AG10803 (cell line): ENCODE measurements at regions not wholly inside any gene's neighbourhood (a gene's known extent, or its start where the extent isn't known, plus 50 kb on each side); places are given as distances from the start of the nearest gene placed in this dataset.

Experiments
- DNase-seq: peaks from one replicate; pipeline ENCODE4 v3.0.0; 2010; ENCODE audit warnings: low read depth
- H3K4me3 ChIP-seq: 2 replicates; pipeline ENCODE4 v1.5.1; 2011; ENCODE audit warnings: mild to moderate bottlenecking, low read length, control low read depth
- TF ChIP-seq, protein P1 (sequence below): conservative IDR thresholded peaks from 2 replicates; pipeline ENCODE4 v1.5.1; 2011; ENCODE audit warnings: mild to moderate bottlenecking, low read length, control low read depth, inconsistent platforms

DNA sequence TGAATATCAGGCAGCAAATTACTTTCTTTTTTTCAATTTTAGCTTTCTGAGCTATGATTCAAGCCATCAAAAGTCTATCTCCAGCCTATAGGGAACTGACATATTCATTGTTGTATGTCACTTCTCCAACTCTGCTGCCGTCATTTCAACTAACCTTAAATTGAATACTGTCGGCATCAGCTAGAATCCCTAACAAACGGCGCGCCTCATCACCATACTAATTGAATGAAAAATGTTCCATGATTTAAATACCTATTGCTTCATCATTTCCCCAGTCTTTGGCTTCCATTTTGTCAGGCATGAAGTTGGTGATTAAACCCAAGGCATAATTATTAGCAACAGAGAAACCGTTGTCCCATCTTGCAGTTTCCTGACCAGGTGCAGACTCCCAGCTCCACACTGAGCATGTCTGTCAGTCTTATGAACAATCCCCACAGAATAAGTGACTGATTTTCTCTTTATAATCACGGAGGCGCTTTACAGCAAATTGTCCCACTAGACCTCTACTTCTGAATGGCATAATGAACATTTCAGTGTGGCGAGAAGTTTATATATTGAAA, 83.5 kb upstream of the NPY start:
- H3K4me3 ChIP-seq, result no peak overlapping the region
- TF ChIP-seq, protein P1, sequence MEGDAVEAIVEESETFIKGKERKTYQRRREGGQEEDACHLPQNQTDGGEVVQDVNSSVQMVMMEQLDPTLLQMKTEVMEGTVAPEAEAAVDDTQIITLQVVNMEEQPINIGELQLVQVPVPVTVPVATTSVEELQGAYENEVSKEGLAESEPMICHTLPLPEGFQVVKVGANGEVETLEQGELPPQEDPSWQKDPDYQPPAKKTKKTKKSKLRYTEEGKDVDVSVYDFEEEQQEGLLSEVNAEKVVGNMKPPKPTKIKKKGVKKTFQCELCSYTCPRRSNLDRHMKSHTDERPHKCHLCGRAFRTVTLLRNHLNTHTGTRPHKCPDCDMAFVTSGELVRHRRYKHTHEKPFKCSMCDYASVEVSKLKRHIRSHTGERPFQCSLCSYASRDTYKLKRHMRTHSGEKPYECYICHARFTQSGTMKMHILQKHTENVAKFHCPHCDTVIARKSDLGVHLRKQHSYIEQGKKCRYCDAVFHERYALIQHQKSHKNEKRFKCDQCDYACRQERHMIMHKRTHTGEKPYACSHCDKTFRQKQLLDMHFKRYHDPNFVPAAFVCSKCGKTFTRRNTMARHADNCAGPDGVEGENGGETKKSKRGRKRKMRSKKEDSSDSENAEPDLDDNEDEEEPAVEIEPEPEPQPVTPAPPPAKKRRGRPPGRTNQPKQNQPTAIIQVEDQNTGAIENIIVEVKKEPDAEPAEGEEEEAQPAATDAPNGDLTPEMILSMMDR, result no peak
- DNase-seq, result no peak

DNA sequence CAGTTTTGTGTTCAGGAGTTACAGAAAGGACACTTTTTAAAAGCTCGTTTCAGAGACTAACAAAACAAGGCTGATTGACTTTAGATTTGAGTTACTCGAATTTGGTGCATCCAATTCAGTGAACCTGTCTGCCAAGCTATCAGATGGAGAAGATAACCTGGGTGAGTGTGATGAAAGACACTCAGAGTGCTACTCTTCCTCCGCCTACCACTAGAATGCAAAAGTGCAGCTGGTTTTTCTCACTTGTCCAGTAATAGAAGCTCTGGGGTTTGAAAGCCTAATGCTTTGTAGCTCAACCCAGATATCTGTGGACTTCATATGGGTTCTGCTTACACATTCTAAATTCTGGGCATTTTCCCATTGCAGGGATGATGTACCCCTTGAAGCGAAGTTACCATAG, 82.8 kb upstream of the NPY start:
- no peak for DNase-seq
- H3K4me3 ChIP-seq, result no peak overlapping the region
- TF ChIP-seq, protein P1, result no peak

DNA sequence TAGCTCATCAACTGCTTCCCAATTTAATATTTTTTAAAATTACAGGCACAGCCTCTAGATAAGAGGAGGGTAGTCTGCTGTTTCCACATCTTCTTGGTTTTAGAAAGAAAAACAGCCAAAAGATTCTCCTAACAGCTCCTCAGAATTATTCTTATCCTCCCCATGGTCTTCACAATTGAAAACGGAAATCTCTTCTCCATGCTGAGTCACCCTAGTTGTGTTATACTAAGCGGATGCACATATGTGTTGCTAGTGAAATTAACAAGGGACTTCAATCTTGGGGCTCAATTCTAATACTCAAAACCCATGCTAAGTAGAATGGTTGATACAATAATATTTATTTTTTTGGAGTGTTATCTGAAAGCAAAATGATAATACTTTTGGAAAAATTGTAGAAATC, 71.9 kb upstream of the NPY start:
- TF ChIP-seq, protein P1, result no peak
- DNase-seq, result no peak
- H3K4me3 ChIP-seq, result no peak overlapping the region

DNA sequence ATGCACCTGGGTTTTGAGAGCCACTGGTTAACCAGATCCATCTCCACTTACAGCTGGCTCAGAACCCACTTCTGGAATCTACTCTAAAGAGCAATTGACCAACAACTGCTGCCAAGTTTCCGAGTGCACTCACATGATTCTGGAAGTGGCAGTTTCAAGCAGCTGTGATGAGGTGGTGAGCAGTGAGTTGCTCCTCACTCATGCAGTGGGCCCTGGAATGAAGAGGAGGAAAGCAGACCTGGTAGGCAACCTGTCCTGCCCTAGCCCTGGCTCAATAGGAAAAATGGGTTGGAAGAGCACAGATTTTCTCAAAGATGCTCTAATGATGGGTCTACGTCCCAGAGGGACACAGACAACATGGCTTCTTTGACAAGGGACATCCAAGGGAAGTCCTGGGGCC, 70.7 kb upstream of the NPY start:
- DNase-seq, result no peak

GRCh38 chr7:24214670-24215069, 69.3 kb upstream of the NPY start:
- no peak overlapping the region for H3K4me3 ChIP-seq
- DNase-seq, result no peak
- TF ChIP-seq, protein P1, result no peak

More for the DNA sequence above, 70.7 kb upstream of the NPY start:
- H3K4me3 ChIP-seq, result no peak overlapping the region
- TF ChIP-seq, protein P1, result no peak

- TF ChIP-seq, protein P1, result no peak
- DNase-seq, result peak; percentile 55
- H3K4me3 ChIP-seq, result no peak overlapping the region
Measured at GRCh38 chr7:24216576-24217125, 67.3 kb upstream of the NPY start.

GRCh38 chr7:24221500-24221899, 62.5 kb upstream of the NPY start:
- TF ChIP-seq, protein P1, result no peak
- H3K4me3 ChIP-seq, result no peak overlapping the region

More at GRCh38 chr7:24221500-24221899, 62.5 kb upstream of the NPY start:
- DNase-seq, result no peak
